GM23248 (cell line): ENCODE measurements at regions not wholly inside any gene's neighbourhood (a gene's known extent, or its start where the extent isn't known, plus 50 kb on each side); places are given as distances from the start of the nearest gene placed in this dataset.

Source experiments
- EZH2 ChIP-seq: fragments of 200-600 bp; sonication (generic); IDR thresholded peaks from 2 replicates; pipeline ENCODE4 v1.6.1; 2018; ENCODE audit warnings: antibody characterized with exemption, mild to moderate bottlenecking; ENCODE audit not compliant: insufficient read depth, poor library complexity, severe bottlenecking
- EZH2phosphoT487 ChIP-seq: fragments of 200-600 bp; sonication (generic); IDR thresholded peaks from 2 replicates; pipeline ENCODE4 v1.6.1; 2018; ENCODE audit warnings: antibody characterized with exemption, moderate library complexity, mild to moderate bottlenecking, low read depth; ENCODE audit not compliant: insufficient read depth

DNA sequence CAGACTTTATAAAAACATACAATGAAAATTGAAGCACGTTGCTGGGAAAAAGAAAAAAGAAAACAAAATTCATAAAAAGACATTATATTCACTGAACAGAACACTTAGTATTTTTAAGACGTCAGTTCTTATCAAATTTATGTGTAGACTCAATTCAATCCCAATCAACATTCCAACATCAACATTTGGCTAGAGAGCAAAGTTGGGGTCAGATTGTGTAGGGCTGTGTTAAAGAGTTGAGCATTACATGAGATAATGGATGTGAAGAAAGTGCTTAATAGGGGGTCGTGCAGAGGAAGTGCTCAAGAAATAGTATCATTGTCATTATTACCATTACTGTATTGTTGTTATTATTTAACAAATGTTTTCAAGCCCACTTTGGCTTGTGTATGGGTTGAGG lies 154.1 kb upstream of the TNP1 start:
- TF ChIP-seq EZH2 (no peak), EZH2phosphoT487 (no peak)
